GM13977 (cell line): ENCODE measurements at regions not wholly inside any gene's neighbourhood (a gene's known extent, or its start where the extent isn't known, plus 50 kb on each side); places are given as distances from the start of the nearest gene placed in this dataset.

Experiments
- DNase-seq: peaks from one replicate; pipeline ENCODE4 v3.0.0; 2012; ENCODE audit warnings: low spot score
- CTCF ChIP-seq: IDR thresholded peaks from 2 replicates; pipeline ENCODE4 v1.5.1; 2012; ENCODE audit warnings: mild to moderate bottlenecking, control low read depth; ENCODE audit not compliant: insufficient read depth; ENCODE audit errors: extremely low read depth, missing control alignments
- in situ Hi-C: fragments of 300-500 bp; cut with MboI; formaldehyde crosslinking; loops from one replicate; pipeline ENCODE4 v1.12.0; 2022; ENCODE audit warnings: low sequenced_read_pairs, low pct_unique_long_range_greater_than_20kb, mixed read lengths, inconsistent platforms; ENCODE audit not compliant: unreplicated experiment

GRCh38 chr2:38438133-38438882 lies 61.2 kb upstream of the ATL2 start:
- in situ Hi-C loops, result no loop called here
- no peak for TF ChIP-seq CTCF
- no peak for DNase-seq

- TF ChIP-seq CTCF, result no peak
- no peak for DNase-seq
- in situ Hi-C loops, result no loop called here
Observed at GRCh38 chr2:38436227-38436664, 59.2 kb upstream of the ATL2 start.

GRCh38 chr2:38435775-38436174 lies 58.7 kb upstream of the ATL2 start:
- no peak for DNase-seq
- no peak for TF ChIP-seq CTCF
- in situ Hi-C loops, result no loop called here

- no peak for TF ChIP-seq CTCF
- DNase-seq, result no peak
- in situ Hi-C loops, result no loop called here
Observed at GRCh38 chr2:38434595-38434994, 57.5 kb upstream of the ATL2 start.

GRCh38 chr2:38433607-38433975 lies 56.5 kb upstream of the ATL2 start:
- no peak for DNase-seq
- in situ Hi-C loops, result no loop called here

GRCh38 chr2:38432820-38433606 lies 55.9 kb upstream of the ATL2 start:
- no peak for DNase-seq
- in situ Hi-C loops, result no loop called here
- TF ChIP-seq CTCF, result no peak

More at GRCh38 chr2:38433607-38433975, 56.5 kb upstream of the ATL2 start:
- TF ChIP-seq CTCF, result no peak
